GM19467 (cell line): ENCODE measurements at regions not wholly inside any gene's neighbourhood (a gene's known extent, or its start where the extent isn't known, plus 50 kb on each side); places are given as distances from the start of the nearest gene placed in this dataset.
"Not testable (repeated sequence)": the region's sequence is repeated elsewhere in the genome, so short reads cannot be mapped to it uniquely, and the experiment has no call there.

ENCODE experiments used
- ATAC-seq: cut with Tn5 transposase; IDR thresholded peaks from one replicate; pipeline ENCODE4 v1.9.1; 2021; ENCODE audit warnings: mild to moderate bottlenecking, moderate library complexity; ENCODE audit not compliant: unreplicated experiment

- ATAC-seq = not testable (repeated sequence)
Measured at GRCh38 chrX:115840729-115841409, 279.9 kb downstream of the PLS3 start.

- not testable (repeated sequence) for ATAC-seq
Measured at GRCh38 chrX:115850986-115851385, 290.0 kb downstream of the PLS3 start.

GRCh38 chrX:115853260-115853659 lies 292.3 kb downstream of the PLS3 start:
- ATAC-seq = not testable (repeated sequence)

- not testable (repeated sequence) for ATAC-seq
Measured at GRCh38 chrX:115881170-115881569, 289.4 kb upstream of the AGTR2 start.

GRCh38 chrX:115884121-115884520 lies 286.4 kb upstream of the AGTR2 start:
- not testable (repeated sequence) for ATAC-seq

- not testable (repeated sequence) for ATAC-seq
Measured at GRCh38 chrX:115888041-115888440, 282.5 kb upstream of the AGTR2 start.

GRCh38 chrX:115888519-115888918 lies 282.0 kb upstream of the AGTR2 start:
- ATAC-seq = not testable (repeated sequence)

GRCh38 chrX:115889121-115889890 lies 281.2 kb upstream of the AGTR2 start:
- no peak for ATAC-seq

- no peak for ATAC-seq
Measured at GRCh38 chrX:115892056-115892708, 278.4 kb upstream of the AGTR2 start.

GRCh38 chrX:115892787-115893671 lies 277.5 kb upstream of the AGTR2 start:
- ATAC-seq = peak; percentile 57

GRCh38 chrX:115894087-115894486 lies 276.5 kb upstream of the AGTR2 start:
- ATAC-seq = no peak

GRCh38 chrX:115895678-115896329 lies 274.7 kb upstream of the AGTR2 start:
- no peak for ATAC-seq

- ATAC-seq = no peak
Measured at GRCh38 chrX:115896362-115896761, 274.2 kb upstream of the AGTR2 start.

- ATAC-seq = no peak
Measured at GRCh38 chrX:115897956-115898355, 272.6 kb upstream of the AGTR2 start.

GRCh38 chrX:115898382-115899001 lies 272.1 kb upstream of the AGTR2 start:
- peak; percentile 60 for ATAC-seq

GRCh38 chrX:115900425-115900824 lies 270.1 kb upstream of the AGTR2 start:
- ATAC-seq = no peak

- ATAC-seq = no peak
Measured at GRCh38 chrX:115901241-115901640, 269.3 kb upstream of the AGTR2 start.

- no peak for ATAC-seq
Measured at GRCh38 chrX:115902995-115903394, 267.5 kb upstream of the AGTR2 start.

GRCh38 chrX:115906276-115906675 lies 264.3 kb upstream of the AGTR2 start:
- ATAC-seq = no peak

- no peak for ATAC-seq
Measured at GRCh38 chrX:115906881-115907280, 263.7 kb upstream of the AGTR2 start.
